ENCODE measurements at regions not wholly inside any gene's neighbourhood (a gene's known extent, or its start where the extent isn't known, plus 50 kb on each side); places are given as distances from the start of the nearest gene placed in this dataset.

DNA sequence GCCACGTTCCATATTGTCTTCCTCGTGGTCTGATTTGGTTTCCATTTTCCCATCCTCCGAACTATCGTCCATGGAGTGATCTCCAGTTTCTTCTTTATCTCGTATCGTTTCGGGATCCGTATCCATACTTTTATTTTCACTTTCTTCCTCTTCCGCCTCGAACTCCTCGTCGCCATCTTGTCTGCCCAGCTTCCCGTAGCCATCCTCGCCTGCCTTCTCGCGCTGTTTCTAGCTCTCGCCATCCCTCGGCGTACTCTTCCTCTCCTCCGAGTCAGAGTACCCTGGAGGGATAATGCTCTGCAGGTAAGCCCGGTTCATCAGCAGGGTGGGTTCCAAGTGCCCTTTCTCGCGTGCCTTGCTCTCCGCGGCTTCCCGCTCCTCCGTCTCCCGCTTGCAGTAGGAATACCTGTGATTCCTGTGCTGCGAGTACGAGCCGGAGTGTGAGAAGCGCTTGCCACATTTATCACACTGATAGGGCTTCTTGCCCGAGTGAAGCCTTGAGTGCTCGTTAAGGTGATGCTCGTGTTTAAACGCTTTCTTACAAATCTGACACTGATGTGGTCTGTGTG is 134.5 kb upstream of the TAPT1 start:
- peak; percentile 37 for DNase-seq

DNA sequence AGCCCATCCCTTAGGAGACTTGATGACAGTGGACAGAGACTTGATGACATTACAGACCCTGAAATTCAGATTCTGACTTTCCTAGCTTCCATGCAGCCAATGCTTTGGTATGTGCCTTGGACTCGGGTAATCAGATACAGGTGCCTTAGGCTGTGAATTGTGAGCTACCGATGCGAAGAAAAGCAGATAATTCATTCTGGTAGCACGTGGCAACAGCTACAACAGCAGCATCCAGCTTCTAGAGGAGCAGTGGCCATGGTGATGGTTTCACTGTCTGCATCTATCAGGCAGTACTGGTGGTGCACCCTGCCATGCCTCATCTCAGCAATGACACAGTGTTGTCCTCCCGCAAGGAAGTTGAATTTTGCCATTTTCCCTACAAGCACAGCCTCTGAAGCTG is 126.9 kb upstream of the TAPT1 start:
- no peak for DNase-seq

DNA sequence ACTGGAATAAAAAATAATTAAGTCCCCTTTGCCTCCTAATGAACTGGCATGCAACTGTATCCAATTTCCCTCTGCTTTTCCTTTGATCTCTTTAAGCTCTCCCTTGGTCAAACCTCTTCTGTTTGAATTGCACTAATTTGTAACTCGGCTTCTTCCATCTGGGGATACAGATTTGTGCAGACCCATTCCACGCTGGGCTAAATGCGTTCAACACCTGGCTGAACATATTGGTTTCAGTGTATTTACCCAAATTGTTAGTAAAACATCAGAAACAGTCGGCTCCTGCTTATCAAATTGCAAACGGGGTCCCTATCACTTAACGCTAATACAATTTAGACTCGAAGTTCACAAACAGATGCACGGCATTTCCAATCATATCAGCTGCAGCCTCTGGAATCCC is 124.9 kb upstream of the TAPT1 start:
- no peak for DNase-seq

DNA sequence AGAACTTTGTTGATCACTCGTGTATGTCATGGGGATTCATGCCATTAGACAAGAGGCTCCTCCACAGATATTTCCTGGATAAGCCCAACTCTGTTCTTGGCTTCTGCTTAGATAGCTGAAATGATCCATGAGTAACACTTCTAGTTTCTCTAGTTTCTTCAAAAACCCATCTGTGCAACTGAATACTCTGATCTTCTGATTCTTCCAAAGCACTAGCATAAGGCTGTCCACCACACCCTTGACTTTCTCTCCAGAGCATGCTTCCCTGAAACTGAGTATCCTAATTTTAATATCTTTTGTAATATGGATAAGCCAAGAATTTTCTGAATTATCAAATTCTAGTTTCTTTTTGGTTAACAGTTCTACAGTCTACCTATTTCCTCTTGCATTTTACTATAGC is 118.6 kb upstream of the TAPT1 start:
- DNase-seq = no peak

DNA sequence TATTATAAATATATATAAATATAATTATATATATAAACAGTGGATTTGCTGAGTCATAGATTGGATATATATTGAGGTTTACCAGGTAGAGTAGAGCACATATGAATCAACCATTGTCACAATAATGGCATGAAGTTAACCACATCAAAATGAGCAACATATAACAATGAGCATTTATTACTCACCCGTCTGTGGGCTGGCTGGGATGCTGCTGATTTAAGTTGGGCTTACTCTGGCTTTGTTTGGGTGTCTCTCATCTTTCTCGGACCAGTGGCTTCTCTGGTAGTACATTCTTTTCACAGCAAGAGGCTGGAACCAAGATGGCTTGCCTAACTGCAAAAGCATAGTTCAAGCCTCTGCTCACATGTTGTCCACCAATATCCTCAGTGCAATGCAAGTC is 111.7 kb upstream of the TAPT1 start:
- DNase-seq = no peak

DNA sequence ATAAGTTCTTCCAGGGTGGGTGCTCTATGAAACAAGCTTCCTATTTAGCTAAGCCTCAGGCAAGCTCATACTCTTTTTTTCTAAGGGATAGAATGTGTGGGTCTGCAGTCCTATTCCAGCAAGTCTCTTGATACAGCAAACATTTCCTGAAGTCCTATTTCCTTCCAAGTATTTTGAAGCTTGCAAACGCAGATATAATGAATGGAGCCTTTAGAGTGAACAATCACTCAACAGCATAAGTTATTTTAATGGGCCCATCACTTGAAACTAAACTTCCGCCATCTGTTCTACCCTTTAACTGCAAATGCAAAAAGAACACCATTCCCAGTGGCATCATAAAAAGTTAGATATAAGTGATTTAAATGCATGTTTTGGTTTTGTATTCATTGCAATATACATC is 108.3 kb upstream of the TAPT1 start:
- DNase-seq = no peak

DNA sequence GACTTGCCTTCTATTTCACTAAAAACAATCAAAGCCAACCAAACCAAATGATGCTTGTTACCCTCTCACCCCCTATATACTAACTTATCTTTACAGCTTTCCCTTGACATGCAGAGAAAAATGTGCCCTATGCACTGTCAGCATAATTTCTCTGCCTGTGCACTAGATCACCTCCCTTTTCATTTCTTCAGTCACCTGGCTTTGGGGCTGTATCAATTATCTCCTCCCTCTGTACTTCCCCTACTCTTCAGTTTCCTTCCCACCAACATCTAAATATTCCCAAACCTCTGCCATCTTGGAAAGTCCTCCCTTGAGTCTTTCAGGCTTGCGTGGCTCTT is 103.5 kb upstream of the TAPT1 start:
- DNase-seq = no peak

DNA sequence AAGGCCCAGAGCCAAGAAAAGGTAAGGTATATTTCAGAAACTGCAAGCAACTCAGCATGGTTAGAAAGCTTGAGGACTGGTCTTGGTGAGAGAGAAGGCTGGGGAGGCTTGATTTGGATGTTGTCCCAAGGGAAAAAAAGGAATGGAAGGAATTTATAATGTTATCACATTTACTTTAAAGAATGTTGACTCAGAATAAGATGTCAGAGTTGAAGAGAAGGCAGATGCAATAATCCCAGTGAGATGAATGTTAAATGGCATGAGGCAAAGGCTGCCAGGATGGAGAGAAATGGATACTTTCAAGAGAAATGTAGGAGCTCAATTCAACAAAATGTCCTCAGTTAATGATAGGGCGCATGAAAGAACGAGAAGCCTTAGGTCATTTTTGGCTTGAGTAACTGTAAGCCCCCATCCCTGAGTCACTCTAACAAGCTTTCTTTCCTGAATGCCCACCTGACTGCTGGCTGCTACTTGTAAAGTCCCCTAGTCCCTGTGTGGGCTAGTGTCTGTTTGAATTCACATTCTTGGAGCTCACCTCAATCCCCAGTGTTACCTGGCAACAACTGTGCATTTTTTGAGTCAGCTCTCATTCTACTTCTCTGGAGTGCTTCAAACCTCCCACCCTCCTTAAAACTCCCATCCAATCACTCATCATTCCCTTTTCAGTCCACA is 103.0 kb upstream of the TAPT1 start:
- no peak for DNase-seq

DNA sequence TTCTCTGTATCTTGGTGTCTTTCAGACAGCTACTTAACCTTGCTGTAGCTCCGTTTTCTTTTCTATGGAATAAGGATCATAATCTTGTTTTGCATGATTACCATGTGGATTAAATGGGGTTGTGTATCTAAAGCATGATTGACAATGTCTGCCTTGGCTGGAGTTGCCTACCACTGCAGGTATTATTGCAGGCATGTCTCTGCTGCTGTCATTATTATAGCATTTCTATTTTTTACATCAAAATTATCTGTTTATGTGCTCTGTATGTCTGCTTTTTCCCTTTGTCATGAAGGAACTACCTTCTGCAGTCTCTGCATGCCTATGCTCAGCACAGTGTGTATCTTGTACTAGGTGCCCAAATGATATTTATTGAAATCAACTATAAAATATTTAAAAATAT is 95.9 kb upstream of the TAPT1 start:
- no peak for DNase-seq

DNA sequence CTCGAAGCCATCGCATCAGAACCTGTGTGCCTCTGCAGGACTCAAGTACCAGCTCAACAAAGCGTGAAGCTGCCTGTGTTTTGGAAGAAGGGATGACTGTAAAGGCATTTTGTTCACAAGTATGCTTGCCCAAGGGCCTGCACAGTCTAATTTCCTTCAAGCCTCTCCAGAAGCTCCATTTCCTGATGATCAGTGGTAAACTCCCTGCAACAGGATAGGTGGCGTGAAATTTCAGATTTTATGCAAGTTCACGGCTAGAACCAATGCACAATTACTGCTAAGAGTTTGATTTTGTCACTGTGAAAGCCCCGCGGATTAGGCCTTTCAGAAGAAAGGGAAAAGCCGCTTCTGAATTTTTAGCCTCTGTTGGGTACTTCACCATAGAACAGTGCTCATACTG is 89.2 kb upstream of the TAPT1 start:
- no peak for DNase-seq

DNA sequence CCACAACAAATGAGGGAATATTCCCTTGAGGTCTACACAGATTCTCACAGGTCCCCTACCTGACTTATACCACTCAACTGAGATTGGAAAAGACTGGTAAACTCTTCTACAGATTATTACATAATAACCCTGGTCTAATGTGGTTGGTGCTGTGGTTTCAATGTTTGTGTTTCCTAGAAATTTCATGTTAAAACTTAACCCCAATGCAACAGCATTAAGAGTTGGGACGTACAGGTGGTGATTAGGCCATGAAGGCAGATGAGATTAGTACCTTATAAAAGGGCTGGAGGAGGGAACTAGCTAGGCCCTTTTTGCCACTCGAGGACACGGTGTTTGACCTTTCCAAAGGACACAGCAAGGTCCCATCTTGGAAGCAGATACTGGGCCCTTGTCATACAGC is 84.3 kb upstream of the TAPT1 start:
- no peak for DNase-seq

DNA sequence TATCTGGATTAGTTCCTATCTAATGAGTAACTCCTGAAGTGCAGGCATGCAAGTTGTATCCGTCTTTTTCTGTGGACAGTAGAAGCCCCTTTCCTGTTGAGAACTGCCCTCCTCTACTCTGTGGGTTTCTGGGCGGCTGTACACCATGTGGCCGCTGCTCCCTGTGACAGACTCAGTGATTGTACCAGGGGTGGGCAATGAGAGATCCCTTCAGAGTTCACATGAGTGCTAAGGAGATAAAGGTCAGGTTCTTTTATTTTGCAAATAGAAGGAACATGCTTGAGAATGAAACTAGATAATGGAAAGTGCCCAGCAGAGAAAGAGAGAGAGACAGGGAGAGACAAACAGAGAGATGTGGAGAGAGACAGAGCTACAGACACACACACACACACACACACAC is 76.4 kb upstream of the TAPT1 start:
- DNase-seq = no peak

DNA sequence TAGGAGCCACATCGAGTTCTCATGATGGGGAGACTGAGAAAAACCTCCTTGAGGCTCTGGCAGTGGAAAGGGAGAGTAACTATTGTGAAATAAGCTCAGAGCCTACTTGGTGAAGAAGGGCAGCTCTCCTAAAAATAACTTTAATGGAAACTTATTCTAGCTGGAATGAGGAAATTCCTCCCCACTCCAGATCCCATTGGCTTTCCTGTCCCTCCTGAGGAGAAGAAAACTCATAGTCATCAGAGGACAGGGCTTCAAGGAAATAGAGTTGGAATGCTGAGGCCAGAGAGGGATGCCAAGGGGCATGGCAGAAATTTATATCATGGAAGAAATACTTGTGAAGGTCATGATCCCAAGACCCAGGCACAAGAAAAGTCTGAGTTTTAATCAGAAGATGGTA is 70.7 kb upstream of the TAPT1 start:
- DNase-seq = no peak

DNA sequence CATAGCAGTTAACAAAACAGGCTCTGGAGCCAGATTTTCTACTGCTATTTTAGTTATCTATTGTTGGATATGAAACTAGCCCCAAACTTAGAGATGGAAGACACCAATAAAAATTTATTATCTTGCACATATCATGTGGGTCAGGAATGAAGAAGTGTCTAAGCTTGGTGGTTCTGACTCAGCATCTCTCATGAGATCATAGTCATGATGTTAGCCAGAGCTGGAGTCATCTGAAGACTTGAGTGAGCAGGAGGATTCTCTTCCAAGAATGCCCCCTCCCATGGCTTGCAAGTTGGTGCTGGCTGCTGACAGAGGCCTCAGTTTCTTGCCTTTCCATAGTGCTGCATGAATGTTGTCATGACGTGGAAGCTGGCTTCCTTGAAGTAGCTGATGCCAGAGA is 68.2 kb upstream of the TAPT1 start:
- DNase-seq = no peak

DNA sequence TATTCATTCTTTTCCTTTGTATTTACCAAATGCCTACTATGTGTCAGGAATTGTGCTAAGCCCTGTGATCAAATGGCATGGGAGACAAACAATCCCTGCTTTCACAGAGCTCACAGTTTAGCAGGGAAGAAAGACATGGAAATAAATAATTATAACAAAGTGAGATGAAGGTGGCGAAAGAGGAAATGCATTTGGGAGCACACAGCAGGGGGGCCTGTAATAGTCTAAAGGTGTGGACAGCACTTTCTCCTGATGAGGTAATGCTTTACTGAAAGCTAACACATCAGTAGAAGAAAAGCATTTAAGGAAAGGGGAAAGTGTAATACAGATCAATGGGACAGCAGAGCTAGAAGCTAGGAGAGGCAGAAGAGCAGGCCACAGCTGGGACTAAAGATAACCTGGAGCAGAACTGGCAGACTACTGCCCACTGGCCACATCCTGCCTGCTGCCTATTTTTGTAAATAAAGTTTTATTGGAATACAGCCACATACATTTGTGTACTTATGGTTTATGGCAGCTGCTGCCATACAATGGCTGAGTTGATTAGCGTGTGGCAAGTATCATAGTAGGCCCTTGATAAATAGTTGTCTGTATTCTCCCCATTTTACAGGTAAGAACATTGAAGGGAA is 67.1 kb upstream of the TAPT1 start:
- DNase-seq = no peak

DNA sequence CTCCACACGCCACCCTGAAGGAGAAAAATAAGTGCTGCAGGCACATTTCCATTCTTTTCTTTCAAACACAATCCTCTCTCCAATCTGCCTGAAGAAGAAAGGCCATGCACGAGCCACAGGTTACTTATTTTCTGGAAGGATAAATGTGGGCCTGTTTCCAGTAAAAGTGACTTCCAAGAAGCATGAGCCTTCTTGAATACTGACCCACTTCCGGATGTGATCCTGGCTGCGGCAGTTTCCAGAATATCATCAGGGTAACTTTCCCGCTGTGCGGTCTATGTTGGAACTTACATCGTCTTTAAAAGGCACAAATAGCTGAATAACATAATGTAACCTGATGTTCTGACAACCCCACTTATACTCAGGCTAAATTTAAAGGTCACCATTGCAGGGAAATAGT is 66.3 kb upstream of the TAPT1 start:
- no peak for DNase-seq

DNA sequence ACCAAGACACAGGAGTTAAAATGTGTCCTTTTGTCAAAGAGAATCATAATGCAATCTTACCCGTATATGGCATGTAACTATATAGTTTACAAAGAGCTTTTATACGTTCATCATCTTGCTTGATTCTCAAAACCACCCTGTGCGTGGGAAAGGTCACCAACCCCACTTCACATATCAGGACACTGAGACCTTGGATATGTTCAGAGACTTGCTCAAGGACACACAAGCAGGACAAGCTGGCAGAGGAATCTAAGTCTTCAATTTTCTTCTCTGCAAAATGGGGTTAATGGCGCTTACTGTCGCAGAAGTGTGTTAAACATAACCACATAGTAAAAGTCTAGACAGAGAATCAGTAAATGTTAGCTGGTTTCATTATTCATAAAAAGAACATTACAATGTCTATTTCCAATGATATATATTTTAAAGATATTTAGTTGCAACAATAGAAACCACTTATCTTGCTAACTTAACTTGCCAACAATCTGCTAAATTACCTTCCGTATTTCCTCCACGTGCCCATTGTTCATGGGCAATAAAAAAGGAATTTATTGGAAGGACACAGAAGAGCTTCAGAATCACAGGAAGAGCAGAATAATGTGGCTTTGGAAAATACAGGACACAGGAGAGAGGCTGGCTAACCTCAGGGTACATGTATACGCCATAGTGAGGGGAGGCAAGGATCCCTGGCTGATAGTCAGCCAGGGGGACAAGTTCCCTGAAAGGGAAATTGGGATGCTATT is 64.6 kb upstream of the TAPT1 start:
- no peak for DNase-seq

DNA sequence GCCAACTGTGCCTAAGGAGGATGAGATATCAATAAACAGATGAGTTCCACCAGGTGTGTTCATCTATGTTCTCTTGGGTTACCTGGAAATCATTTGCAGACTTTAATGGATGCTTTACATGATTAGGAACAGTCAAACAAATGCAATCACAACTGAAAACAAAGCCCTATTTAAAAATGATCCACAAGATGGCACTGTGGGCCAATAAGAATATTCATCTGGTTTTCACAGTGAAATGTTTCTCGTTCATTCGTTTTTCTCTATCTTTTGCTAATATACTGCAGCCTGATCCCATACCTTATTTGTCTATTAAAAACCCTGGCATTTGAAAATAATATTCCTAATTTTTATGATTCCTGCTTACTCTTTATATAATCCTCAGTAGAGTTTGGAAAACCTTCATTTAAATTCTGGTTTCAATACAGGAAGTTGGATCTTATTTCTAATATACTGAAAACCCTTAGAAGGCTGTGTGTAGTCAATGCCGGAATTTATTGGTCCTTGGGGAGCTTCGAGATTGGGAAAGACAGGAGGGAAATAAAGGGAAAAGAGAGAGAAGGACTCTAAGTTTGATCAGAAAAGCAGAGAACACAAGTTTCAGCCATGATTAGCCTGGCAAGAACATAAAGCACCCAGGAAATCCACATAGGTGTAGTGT is 63.8 kb upstream of the TAPT1 start:
- peak; percentile 72 for DNase-seq

DNA sequence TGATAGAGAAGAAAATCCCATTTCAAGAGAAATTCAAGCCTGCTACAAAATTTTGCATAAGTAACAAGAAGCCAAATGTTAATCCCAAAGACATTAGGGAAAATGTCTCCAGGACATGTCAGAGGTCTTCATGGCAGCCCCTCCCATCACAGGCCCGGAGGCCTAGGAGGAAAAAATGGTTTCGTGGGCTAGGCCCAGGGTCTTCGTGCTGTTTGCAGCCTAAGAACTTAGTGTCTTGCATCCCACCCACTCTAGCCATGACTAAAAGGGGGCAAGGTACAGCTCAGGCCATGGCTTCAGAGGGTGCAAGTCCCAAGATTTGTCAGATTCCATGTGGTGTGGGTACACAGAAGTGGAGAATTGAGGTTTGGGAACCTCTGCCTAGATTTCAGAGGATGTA is 57.8 kb upstream of the TAPT1 start:
- DNase-seq = no peak

DNA sequence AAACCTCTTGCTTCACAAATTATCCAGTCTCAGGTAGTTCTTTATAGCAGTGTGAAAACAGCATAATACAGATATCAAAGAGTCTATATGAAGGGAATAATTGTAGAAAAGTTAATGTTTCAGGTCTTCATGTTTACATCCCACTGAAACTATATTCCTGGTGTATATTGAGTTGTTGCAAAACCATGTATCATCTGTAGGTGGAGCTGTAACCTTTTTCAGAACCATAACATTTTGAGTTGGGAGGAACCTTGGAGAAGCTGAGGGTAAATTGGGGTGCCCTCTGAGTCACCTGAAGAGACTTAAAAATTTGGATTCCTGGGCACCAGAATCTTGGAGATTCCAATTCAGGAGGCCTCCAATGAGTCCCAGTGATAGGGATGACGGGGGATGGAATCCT is 51.9 kb upstream of the TAPT1 start:
- DNase-seq = no peak
